RCC 7860 (cell line): ENCODE measurements at regions not wholly inside any gene's neighbourhood (a gene's known extent, or its start where the extent isn't known, plus 50 kb on each side); places are given as distances from the start of the nearest gene placed in this dataset.
"Not testable (repeated sequence)": the region's sequence is repeated elsewhere in the genome, so short reads cannot be mapped to it uniquely, and the experiment has no call there.

ENCODE experiments used
- DNase-seq: peaks from one replicate; pipeline ENCODE4 v3.0.0-alpha.2; 2015; ENCODE audit warnings: low spot score
- FAIRE-seq: peaks from 2 replicates; lab custom pipeline; 2012; peaks lifted over from hg19 to GRCh38; lab: Jason Lieb, UNC

- DNase-seq (peak; percentile 4), FAIRE-seq (peak; percentile 71)
Measured at GRCh38 chrX:140343226-140343868, 161.5 kb downstream of the SOX3 start.

- FAIRE-seq (no peak), DNase-seq (no peak)
Measured at GRCh38 chrX:140342410-140342809, 162.5 kb downstream of the SOX3 start.

- FAIRE-seq (no peak), DNase-seq (no peak)
Measured at GRCh38 chrX:140337263-140337662, 167.6 kb downstream of the SOX3 start.

- no peak for FAIRE-seq
- DNase-seq, result no peak
Measured at GRCh38 chrX:140318296-140318695, 186.6 kb downstream of the SOX3 start.

- DNase-seq (no peak), FAIRE-seq (no peak)
Measured at GRCh38 chrX:140317462-140317861, 187.4 kb downstream of the SOX3 start.

- DNase-seq, result no peak
- no peak for FAIRE-seq
Measured at GRCh38 chrX:140298960-140299825, 205.7 kb downstream of the SOX3 start.

GRCh38 chrX:140297273-140297672 is 207.6 kb downstream of the SOX3 start:
- no peak for FAIRE-seq
- no peak for DNase-seq

GRCh38 chrX:140292961-140293360 is 211.9 kb downstream of the SOX3 start:
- DNase-seq (no peak), FAIRE-seq (no peak)

- FAIRE-seq (no peak), DNase-seq (no peak)
Measured at GRCh38 chrX:140292188-140292587, 212.7 kb downstream of the SOX3 start.

GRCh38 chrX:140274811-140275525 is 229.9 kb downstream of the SOX3 start:
- peak; percentile 78 for FAIRE-seq
- peak; percentile 31 for DNase-seq

GRCh38 chrX:140273921-140274320 is 230.9 kb downstream of the SOX3 start:
- FAIRE-seq (no peak), DNase-seq (no peak)

- FAIRE-seq (no peak), DNase-seq (no peak)
Measured at GRCh38 chrX:140250391-140250790, 254.5 kb downstream of the SOX3 start.

- DNase-seq (no peak), FAIRE-seq (no peak)
Measured at GRCh38 chrX:140249088-140249487, 255.8 kb downstream of the SOX3 start.

- DNase-seq, result no peak
- FAIRE-seq, result no peak
Measured at GRCh38 chrX:140229191-140229590, 263.9 kb upstream of the CXorf66 start.

- DNase-seq, FAIRE-seq: not testable (repeated sequence)
Measured at GRCh38 chrX:140226037-140226436, 260.7 kb upstream of the CXorf66 start.

- DNase-seq, FAIRE-seq: not testable (repeated sequence)
Measured at GRCh38 chrX:140215894-140216293, 250.6 kb upstream of the CXorf66 start.

- not testable (repeated sequence) for FAIRE-seq, DNase-seq
Measured at GRCh38 chrX:140214518-140214917, 249.2 kb upstream of the CXorf66 start.

GRCh38 chrX:140206657-140207056 is 241.3 kb upstream of the CXorf66 start:
- DNase-seq, result no peak
- no peak for FAIRE-seq

- no peak for FAIRE-seq
- no peak for DNase-seq
Measured at GRCh38 chrX:140190441-140191108, 225.3 kb upstream of the CXorf66 start.

- FAIRE-seq, result peak; percentile 54
- peak; percentile 53 for DNase-seq
Measured at GRCh38 chrX:140180585-140180984, 215.3 kb upstream of the CXorf66 start.

- FAIRE-seq (no peak), DNase-seq (no peak)
Measured at GRCh38 chrX:140177821-140178220, 212.5 kb upstream of the CXorf66 start.
